A549 (cell line): ENCODE measurements at regions not wholly inside any gene's neighbourhood (a gene's known extent, or its start where the extent isn't known, plus 50 kb on each side); places are given as distances from the start of the nearest gene placed in this dataset.

ENCODE experiments used
- ATAC-seq, 2 experiments: fragments of 200-7000 bp in 1 of 2; fragments of >200 bp in 1 of 2; cut with Nextera tagmentation in 1 of 2; cut with Tn5 transposase in 1 of 2; 3 replicates each; pipeline versions ENCODE4 v1.8.0 to v1.9.1; 2018 to 2020; ENCODE audit warnings: mild to moderate bottlenecking in 1 of 2, moderate library complexity in 1 of 2
- CTCF ChIA-PET: fragments of 300-600 bp; sonication (Branson Sonifier 250); formaldehyde crosslinking; extraction: SDS; loops from one replicate; lab custom pipeline; 2021; ENCODE audit warnings: antibody characterized with exemption, inconsistent platforms; lab: Yijun Ruan, JAX
- POLR2A ChIA-PET: fragments of 350-600 bp; formaldehyde crosslinking; extraction: SDS; loops from one replicate; lab custom pipeline; 2021; ENCODE audit warnings: antibody characterized with exemption, inconsistent platforms; lab: Yijun Ruan, JAX
- DNase-seq, 2 experiments: peaks; one replicate each; pipeline versions ENCODE4 v3.0.0 to v3.0.0-alpha.2; 2011 to 2016; ENCODE audit warnings: low read depth in 1 of 2, low spot score in 1 of 2
- FAIRE-seq: peaks from 2 replicates; lab custom pipeline; 2011; peaks lifted over from hg19 to GRCh38; lab: Jason Lieb, UNC
- H3K27ac ChIP-seq, 2 experiments: fragments of >200 bp; sonication (Bioruptor Twin); formaldehyde crosslinking; 3 replicates each; pipeline ENCODE4 v1.5.1; 2016 to 2017
- H3K4me1 ChIP-seq: fragments of >200 bp; sonication (Bioruptor Twin); formaldehyde crosslinking; 3 replicates; pipeline ENCODE4 v1.6.1; 2016
- H3K4me2 ChIP-seq: fragments of >200 bp; sonication (Bioruptor Twin); formaldehyde crosslinking; 3 replicates; pipeline ENCODE4 v1.6.1; 2016
- H3K4me3 ChIP-seq: fragments of >200 bp; sonication (Bioruptor Twin); formaldehyde crosslinking; 3 replicates; pipeline ENCODE4 v1.5.1; 2016
- H3K9me3 ChIP-seq: fragments of >200 bp; sonication (Bioruptor Twin); formaldehyde crosslinking; 3 replicates; pipeline ENCODE4 v1.6.1; 2016
- ATOH8 ChIP-seq: fragments of 250-450 bp; sonication (Bioruptor Pico); IDR thresholded peaks from 2 replicates; pipeline ENCODE4 v1.5.0; 2020; ENCODE audit warnings: low read depth, mild to moderate bottlenecking, moderate library complexity
- BCL3 ChIP-seq: fragments of >200 bp; sonication (Bioruptor Twin); formaldehyde crosslinking; IDR thresholded peaks from 3 replicates; pipeline ENCODE4 v1.6.1; 2016
- CHD4 ChIP-seq: fragments of 200-600 bp; sonication (generic); IDR thresholded peaks from 2 replicates; pipeline ENCODE4 v1.6.1; 2016; ENCODE audit warnings: antibody characterized with exemption, mild to moderate bottlenecking, borderline replicate concordance
- CTCF ChIP-seq: fragments of >200 bp; sonication (Bioruptor Twin); formaldehyde crosslinking; IDR thresholded peaks from 3 replicates; pipeline ENCODE4 v1.5.1; 2016
- EHF ChIP-seq: fragments of 250-450 bp; sonication (Bioruptor Pico); IDR thresholded peaks from 2 replicates; pipeline ENCODE4 v1.5.0; 2020; ENCODE audit warnings: mild to moderate bottlenecking
- EP300 ChIP-seq, 2 experiments: fragments of >200 bp; sonication (Bioruptor Twin); formaldehyde crosslinking; IDR thresholded peaks; 2 replicates in 1 of 2; 3 replicates in 1 of 2; pipeline ENCODE4 v1.6.1; 2016 to 2017
- FOXS1 ChIP-seq: fragments of 250-450 bp; sonication (Bioruptor Pico); IDR thresholded peaks from 2 replicates; pipeline ENCODE4 v1.5.0; 2020; ENCODE audit warnings: mild to moderate bottlenecking, moderate library complexity
- GATA3 ChIP-seq: IDR thresholded peaks from 2 replicates; pipeline ENCODE4 v1.6.1; 2012; ENCODE audit warnings: borderline replicate concordance
- HDAC2 ChIP-seq: fragments of 200-600 bp; sonication (generic); IDR thresholded peaks from 2 replicates; pipeline ENCODE4 v1.6.1; 2016
- HES2 ChIP-seq: fragments of >200 bp; sonication (Bioruptor Twin); formaldehyde crosslinking; IDR thresholded peaks from 2 replicates; pipeline ENCODE4 v1.6.1; 2016
- HMGXB4 ChIP-seq: fragments of 250-450 bp; sonication (Bioruptor Pico); IDR thresholded peaks from 2 replicates; pipeline ENCODE4 v1.5.0; 2021; ENCODE audit warnings: mild to moderate bottlenecking, moderate library complexity, borderline replicate concordance
- HOXA7 ChIP-seq: fragments of 250-450 bp; sonication (Bioruptor Pico); IDR thresholded peaks from 2 replicates; pipeline ENCODE4 v1.5.0; 2020; ENCODE audit warnings: mild to moderate bottlenecking, moderate library complexity
- HOXB13 ChIP-seq: fragments of 250-450 bp; sonication (Bioruptor Pico); IDR thresholded peaks from 2 replicates; pipeline ENCODE4 v1.5.0; 2020; ENCODE audit warnings: low read depth, mild to moderate bottlenecking, moderate library complexity
- MAFK ChIP-seq: fragments of 450-650 bp; IDR thresholded peaks from 2 replicates; pipeline ENCODE4 v1.6.1; 2014; ENCODE audit not compliant: partially characterized antibody
- MAX ChIP-seq: IDR thresholded peaks from 2 replicates; pipeline ENCODE4 v1.6.1; 2012
- MAZ ChIP-seq: fragments of 150-350 bp; IDR thresholded peaks from 2 replicates; pipeline ENCODE4 v1.6.1; 2014; ENCODE audit warnings: antibody characterized with exemption, low read depth, low read length, borderline replicate concordance
- MYC ChIP-seq: IDR thresholded peaks from 2 replicates; pipeline ENCODE4 v1.6.1; 2012; ENCODE audit warnings: mild to moderate bottlenecking, inconsistent platforms, low read length, improper control_type of control experiment, borderline replicate concordance
- NFE2L2 ChIP-seq: fragments of 150-350 bp; conservative IDR thresholded peaks from 2 replicates; pipeline ENCODE4 v1.6.1; 2014; ENCODE audit warnings: low read length
- POLR2A ChIP-seq: IDR thresholded peaks from 2 replicates; pipeline ENCODE4 v1.6.1; 2012; ENCODE audit warnings: mild to moderate bottlenecking, low read length
- RAD21 ChIP-seq, 2 experiments: fragments of >200 bp in 1 of 2; sonication (Bioruptor Twin) in 1 of 2; formaldehyde crosslinking in 1 of 2; IDR thresholded peaks in 1 of 2; conservative IDR thresholded peaks in 1 of 2; 2 replicates in 1 of 2; 3 replicates in 1 of 2; pipeline ENCODE4 v1.6.1; 2012 to 2018; ENCODE audit warnings: inconsistent platforms in 1 of 2
- RCOR1 ChIP-seq: fragments of 150-350 bp; IDR thresholded peaks from 2 replicates; pipeline ENCODE4 v1.6.1; 2014; ENCODE audit warnings: antibody characterized with exemption, low read length, low read depth
- RNF2 ChIP-seq: fragments of 200-600 bp; sonication (generic); IDR thresholded peaks from 2 replicates; pipeline ENCODE4 v1.6.1; 2016; ENCODE audit warnings: low read depth, mild to moderate bottlenecking, antibody characterized with exemption, moderate library complexity, borderline replicate concordance
- TP53 ChIP-seq: fragments of 250-450 bp; sonication (Bioruptor Pico); IDR thresholded peaks from 2 replicates; pipeline ENCODE4 v1.5.0; 2021; ENCODE audit warnings: mild to moderate bottlenecking, moderate library complexity
- USF2 ChIP-seq: fragments of 450-650 bp; IDR thresholded peaks from 2 replicates; pipeline ENCODE4 v1.6.1; 2014; ENCODE audit warnings: antibody characterized with exemption
- ZFP36 ChIP-seq: fragments of 450-650 bp; IDR thresholded peaks from 2 replicates; pipeline ENCODE4 v1.6.1; 2014; ENCODE audit warnings: borderline replicate concordance; ENCODE audit not compliant: partially characterized antibody
- ZSCAN20 ChIP-seq: fragments of 250-450 bp; sonication (Bioruptor Pico); IDR thresholded peaks from 2 replicates; pipeline ENCODE4 v1.8.0; 2022; ENCODE audit warnings: mild to moderate bottlenecking, moderate library complexity

GRCh38 chr1:106984801-106985200 is 71.7 kb upstream of the PRMT6 start:
- Histone ChIP-seq H3K4me2 (no peak overlapping the region), H3K27ac (no peak overlapping the region), H3K4me1 (no peaks in the 10 kb centered on the region), H3K4me3 (no peak overlapping the region), H3K9me3 (no peaks in the 10 kb centered on the region)
- POLR2A ChIA-PET, result no interaction called here
- FAIRE-seq (no peak), ATAC-seq (no peak), DNase-seq (no peak)
- TF ChIP-seq NFE2L2 (no peak), GATA3 (no peak), ZFP36 (no peak), ZSCAN20 (CRISPR knock-in tag) (no peak), ATOH8 (CRISPR knock-in tag) (no peak), MAZ (no peak), BCL3 (no peak), MAX (no peak), FOXS1 (CRISPR knock-in tag) (no peak), HDAC2 (no peak), MAFK (no peak), EHF (CRISPR knock-in tag) (no peak), HOXA7 (CRISPR knock-in tag) (no peak), RAD21 (conservative IDR thresholded peaks at IDR 0.05 in 1 of 2, IDR thresholded peaks at IDR 0.05 in 1 of 2) (no peak), HOXB13 (CRISPR knock-in tag) (no peak), RNF2 (no peak), RCOR1 (no peak), HES2 (no peak)
- CTCF ChIA-PET, result no interaction called here

- H3K9me3 ChIP-seq, result no peaks in the 10 kb centered on the region
- no peak overlapping the region for H3K4me3 ChIP-seq
- no peak overlapping the region for H3K27ac ChIP-seq
- TF ChIP-seq CTCF (no peak), TP53 (no peak), USF2 (no peak), RNF2 (no peak), EP300 (IDR thresholded peaks at IDR 0.05) (no peak), MYC (no peak), EHF (CRISPR knock-in tag) (no peak), ZFP36 (no peak), HMGXB4 (no peak), POLR2A (no peak), CHD4 (no peak)
- DNase-seq (no peak), FAIRE-seq (no peak), ATAC-seq (no peak)
- H3K4me2 ChIP-seq, result no peak overlapping the region
- H3K4me1 ChIP-seq, result no peaks in the 10 kb centered on the region
- ChIA-PET POLR2A (no interaction called here), CTCF (no interaction called here)
Measured at GRCh38 chr1:106986603-106987002, 69.9 kb upstream of the PRMT6 start.
